SK-N-DZ (cell line): ENCODE measurements at regions not wholly inside any gene's neighbourhood (a gene's known extent, or its start where the extent isn't known, plus 50 kb on each side); places are given as distances from the start of the nearest gene placed in this dataset.
"Not testable (repeated sequence)": the region's sequence is repeated elsewhere in the genome, so short reads cannot be mapped to it uniquely, and the experiment has no call there.

Experiments used
- DNase-seq: peaks from one replicate; pipeline ENCODE4 v3.0.0-alpha.2; 2015; ENCODE audit warnings: low spot score

DNA sequence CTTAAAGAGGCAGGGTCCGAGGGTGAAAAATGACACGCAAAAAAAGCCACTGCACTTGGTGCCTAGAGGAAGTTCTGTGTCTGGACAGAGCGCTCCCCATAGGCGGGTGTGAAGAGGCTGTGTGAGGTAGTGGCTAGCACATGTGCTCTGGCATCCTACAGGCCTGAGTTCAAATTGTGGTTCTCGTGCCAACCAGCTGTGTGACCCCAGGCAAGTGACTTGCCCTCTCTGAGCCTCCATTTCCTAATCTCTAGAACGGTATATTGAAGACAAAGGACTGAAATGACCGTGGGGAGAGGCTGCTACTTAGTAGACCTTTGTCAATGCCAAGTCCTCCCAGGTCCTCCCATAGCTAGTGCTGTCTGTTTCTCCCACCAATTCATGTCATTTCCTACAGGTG, 79.1 kb upstream of the MYL10 start:
- DNase-seq: no peak

DNA sequence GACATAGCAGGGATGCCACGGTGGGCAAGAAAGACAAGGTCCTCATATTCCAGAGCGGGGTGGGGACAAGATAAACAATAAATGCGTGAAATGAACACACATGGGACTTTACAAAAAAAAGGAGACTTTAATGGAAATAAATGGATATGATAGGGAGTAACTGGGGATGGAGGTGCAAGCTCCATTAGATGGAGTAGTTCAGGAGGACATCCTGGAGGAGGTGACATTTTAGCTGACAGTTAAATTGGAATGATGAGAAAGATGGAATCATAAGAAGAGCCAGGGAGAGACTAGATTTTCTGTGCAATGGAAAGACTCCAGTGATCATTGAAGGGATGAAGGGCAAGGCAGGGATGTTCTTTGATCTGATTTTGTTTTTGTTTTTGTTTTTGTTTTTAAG, 83.6 kb upstream of the MYL10 start:
- no peak for DNase-seq

DNA sequence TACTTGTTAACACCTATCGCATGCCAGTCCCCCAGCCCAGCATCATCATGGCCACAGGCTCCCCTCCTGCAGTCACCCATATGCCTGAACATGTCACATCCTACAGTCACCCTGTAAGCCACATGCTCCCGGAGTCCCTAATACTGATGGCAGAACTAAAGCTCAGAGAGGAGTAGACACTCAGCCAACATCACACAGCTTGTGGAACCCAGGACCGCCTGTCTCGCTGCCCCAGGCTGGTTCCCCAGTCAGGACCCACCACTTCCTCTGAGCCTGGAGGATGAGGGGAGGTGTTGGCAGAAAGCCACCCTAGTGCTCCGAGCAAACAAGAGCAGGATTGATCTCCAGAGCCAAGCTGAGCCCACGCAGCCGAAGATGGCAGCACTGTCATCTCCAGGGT, 85.0 kb upstream of the MYL10 start:
- no peak for DNase-seq

DNA sequence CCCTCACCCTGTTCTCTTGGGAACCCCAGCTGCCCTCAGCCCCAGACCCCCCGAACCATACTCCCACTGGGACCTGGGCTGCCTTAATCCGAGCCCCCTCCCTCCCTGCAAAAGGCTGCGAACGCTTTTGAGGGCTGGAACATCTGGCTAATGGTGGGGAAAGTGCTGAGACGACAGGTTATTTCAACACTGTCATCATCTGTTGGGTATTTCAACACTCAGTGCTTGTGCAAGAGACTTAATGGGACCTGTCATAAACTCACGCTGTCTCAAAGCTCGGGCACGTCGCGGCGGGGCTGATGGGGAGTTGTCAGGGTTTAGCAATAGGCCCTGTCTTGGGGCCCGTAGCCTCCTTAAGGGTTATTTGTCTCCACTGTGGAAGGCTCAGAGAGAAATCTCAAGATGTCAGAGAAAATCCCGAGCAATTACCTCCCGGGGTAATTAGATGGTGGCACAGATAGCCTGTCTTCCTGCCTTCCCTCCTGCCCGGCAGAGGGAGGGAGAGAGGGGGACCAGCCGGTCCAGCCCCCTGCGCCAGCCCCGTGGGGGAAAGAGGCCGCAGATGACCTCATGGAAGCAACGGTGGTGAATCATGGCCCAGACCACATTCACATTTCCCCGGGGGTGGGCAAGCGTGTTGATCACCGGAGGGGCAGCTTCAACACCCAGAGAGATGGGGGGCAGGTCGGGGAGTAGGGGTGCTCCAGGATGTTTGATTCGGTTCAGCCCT, 88.7 kb upstream of the MYL10 start:
- DNase-seq: peak; percentile 29

DNA sequence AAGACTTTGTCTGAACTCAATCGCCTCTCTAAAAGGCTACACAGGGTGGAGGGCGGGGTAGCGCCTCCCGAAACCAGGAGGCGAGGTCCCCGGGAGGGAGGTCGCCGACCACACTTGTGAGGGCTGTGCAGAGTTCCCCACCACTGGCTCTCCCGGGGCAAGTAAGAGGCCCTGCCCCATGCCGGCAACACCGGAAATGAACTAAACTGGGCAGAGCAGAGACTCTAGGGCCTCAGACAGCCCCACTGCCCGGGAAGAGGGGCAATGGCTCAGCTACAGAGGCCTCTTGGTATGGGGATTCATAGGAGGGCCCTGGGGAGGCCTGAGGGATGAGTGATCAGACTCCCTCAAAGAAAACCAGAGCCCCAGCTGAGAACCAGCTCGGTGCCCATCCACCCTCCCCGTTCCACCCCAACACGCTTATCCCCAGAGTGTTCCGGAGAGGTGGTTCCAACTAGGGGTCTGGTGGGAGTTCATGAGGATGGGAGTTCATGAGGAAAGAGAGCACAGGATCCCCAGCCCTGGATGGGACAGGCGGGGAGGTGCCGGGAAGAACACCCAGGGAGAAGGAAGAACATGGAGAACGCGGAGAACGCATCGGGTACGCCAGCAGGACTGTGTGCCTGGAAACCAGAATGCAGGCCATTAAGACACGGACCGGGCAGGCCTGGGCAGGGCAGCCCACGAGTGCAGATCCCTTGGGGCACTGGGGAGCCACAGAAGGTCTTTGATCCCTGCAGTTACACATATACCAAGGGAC, 89.4 kb upstream of the MYL10 start:
- no peak for DNase-seq

DNA sequence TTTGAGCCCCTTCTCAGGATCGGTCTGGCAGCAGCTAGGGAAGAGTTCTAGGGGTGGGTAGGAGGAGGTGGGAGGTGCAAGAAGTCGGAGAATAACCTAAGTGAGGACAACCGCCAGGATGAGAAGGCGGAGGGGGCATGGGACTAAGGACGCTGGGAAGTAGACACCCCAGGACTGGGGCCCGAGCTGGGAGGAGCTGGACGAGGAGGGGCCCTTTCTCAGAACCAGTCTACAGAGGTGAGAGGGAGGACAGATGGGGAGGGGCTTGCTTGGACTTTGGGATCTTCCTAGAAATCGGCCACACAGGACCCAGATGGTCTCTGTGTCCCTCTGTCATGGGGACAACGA, 90.0 kb upstream of the MYL10 start:
- DNase-seq: no peak

DNA sequence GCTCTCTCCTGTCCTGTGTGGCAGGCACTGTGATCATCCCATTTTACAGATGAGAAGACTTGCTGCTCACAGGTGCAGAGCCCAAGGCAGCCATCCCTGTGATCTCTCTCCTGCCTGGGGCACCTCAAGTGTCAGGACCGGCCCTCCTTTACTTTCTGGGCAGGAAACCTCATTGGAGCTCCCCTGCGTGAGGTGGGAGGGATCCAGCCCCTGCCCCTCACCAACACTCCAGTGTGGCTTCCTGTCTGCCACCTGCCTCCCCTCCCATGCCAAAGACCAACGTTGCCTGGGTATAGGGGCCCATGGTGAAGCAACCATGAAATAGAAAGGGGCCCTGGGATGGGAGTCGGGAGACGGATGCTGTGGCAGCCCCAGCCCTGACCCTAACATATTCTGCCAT, 91.2 kb upstream of the MYL10 start:
- DNase-seq: no peak

DNA sequence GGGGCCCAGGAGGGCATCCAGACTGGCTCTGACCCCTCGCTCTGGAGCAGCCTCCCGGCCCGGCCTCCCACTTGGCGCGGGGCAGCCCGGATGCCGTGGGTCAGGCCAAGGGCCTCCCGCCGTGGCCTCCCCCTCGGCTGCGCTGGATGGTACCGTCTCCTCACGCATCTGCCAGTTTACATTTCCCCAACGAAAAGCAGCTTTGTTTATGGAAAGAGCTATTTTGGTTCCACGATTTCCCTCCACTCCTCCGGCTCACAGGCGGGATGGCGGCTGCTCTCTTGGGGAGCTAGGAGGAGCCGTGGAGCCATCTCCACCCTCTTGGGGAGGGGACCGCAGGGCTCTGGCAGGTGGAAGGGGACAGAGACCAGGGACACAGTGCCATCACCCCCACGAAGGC, 93.2 kb upstream of the MYL10 start:
- no peak for DNase-seq

DNA sequence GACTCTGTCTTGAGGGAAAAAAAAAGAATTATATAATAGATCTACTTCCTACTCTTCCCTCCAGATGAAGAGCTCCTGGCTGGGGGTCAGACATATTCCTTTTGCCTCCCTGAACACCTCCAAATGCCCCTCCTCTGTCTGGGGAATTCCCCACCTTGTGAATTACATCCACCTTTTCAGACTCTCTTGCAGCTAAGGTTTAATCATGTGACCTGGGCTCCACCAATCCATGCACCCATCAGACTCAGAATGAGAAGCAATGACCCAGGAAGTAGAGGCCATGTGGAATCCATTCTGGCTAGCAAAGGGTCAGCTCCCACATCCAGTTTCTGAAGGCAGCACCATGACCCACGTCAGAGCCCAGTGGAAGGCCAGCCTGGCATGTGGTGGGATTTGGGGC, 93.6 kb upstream of the CUX1 start:
- DNase-seq: no peak

DNA sequence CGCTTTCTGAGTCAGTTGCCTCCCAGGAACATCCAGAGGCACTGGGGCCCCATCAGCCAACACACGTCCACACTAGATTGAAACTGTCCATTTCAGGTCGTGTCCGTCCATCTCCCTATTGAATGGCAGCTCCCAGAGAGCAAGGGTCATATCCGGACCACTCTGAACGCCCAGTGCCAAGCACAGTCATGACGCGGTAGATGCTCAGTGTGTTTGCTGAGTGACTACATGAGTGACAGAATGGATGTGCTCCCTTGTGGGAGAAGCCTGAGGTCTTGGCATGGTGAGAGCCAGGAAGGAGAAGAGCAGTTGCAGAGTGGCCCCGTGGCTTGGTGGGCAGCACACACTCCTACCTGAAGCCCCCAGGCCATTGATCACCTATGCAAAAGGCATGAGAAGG, 92.5 kb upstream of the CUX1 start:
- no peak for DNase-seq

DNA sequence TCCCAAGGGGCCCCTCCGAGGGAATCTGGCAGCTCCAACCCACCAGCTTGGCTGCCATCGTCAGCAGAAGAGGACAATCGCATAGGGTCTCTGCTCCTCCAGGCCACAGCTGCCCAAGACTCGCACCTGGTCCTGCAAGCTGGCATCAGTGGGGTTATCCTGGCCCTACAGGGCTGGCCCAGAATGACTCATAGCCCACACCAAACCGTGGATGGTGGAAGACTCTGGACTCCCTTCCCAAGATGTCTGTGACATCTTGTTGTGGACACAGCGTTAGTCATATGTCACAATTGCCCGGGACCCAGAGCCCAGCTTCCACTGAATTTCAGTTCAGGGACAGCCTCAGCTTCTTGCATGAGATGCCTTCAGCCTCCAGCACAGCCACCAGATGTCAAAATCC, 91.5 kb upstream of the CUX1 start:
- DNase-seq: no peak

DNA sequence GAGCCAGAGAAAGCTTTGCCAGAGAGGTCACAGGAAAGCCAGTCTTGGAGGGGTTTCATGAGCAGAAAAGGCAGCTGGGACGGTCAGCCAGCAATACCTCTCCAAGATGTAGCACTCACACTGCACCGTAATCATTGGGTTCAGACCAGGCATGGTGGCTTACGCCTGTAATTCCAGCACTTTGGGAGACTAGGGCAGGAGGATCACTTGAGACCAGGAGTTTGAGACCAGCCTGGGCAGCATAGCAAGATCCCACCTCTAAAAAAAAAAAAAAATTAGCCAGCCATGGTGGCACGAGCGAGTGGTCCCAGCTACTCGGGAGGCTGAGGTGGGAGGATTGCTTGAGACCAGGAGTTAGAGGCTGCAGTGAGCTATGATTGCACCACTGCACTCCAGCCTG, 90.2 kb upstream of the CUX1 start:
- no peak for DNase-seq

DNA sequence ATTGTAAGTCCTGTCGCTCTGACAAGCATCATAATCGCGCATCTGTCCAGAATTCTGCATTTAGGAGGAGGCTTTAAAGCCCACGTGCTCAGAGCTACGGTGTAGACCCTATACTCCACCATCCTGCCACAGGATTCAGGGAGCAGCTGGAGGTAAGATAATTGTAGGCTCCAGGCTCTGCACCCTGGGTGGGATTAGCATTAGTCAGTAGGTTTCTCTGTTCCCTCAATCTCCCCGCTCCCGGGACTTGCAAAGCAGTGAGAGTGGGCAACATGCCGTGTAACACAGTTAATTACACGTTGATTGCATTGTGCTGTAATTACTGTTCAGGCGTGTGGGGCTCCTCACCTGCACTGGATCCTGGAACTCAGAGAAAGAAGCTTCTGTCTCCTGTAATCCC, 89.3 kb upstream of the CUX1 start:
- DNase-seq: no peak

DNA sequence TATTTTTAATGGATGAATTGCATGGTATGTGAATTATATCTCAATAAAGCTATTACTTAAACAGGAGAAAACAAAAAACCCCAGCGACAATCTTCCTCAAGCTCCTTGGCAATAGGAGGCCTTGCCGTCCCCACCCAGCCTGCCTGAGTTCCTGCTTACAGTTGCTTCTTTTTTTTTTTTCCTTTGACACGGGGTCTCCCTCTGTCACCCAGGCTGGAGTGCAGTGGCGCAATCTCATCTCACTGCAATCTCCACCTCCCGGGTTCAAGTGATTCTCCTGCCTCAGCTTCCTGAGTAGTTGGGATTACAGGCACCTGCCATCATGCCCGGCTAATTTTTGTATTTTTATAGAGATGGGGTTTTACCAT, 88.6 kb upstream of the CUX1 start:
- not testable (repeated sequence) for DNase-seq

DNA sequence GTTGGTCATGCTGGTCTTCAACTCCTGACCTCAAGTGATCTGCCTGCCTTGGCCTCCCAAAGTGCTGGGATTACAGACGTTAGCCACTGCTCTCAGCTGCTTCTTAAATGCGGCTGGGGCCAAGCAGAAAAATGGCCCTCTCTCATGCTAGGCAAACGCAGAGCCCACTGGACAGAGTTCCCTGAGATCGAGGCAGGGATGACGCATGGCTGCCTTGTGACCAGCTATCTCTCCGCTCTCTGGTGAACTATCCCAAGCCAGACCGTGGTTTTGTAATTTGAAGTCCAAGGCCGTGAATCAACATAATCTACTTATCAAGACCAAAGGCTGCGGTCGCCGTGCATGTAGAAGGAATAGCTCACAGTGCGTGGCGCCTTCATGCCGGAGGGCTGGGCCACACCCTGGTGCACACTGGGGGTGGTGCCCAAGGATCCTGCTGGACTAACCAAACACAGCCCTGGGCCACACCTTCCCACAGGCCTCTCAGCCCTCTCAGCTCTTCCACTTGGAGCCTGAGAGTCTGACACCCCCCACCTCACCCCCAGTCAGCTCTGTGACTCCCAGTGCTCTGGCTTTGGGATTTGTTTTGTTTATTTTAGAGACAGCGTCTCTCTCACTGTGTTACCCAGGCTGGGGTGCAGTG, 88.1 kb upstream of the CUX1 start:
- peak; percentile 66 for DNase-seq

DNA sequence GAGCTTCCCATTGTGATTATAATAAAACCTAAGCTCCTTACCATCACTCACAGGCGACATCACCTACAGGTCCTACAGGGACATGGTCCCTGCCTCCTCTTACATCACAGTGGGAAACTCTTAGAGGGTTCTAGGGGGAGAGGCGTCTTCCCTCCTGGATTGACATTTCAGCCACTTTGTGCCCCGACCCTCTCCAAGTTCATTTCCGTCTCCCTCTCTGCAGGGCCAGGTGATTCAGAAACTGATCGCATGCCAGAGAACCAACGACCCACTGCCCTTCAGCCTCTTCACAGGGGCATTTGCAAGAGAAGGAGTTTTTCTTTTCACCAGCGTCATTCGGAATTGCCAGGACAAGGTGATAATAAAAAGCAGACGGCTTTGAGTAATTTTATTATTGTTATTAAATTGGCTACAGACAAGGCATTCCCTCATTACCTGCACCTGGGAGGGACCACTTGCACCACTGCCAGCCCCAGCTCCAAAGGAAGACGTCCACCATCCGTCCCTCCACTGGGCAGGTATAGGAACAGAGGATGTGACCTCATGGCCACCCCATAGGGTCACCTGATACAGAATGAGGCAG, 85.8 kb upstream of the CUX1 start:
- DNase-seq: peak; percentile 51

DNA sequence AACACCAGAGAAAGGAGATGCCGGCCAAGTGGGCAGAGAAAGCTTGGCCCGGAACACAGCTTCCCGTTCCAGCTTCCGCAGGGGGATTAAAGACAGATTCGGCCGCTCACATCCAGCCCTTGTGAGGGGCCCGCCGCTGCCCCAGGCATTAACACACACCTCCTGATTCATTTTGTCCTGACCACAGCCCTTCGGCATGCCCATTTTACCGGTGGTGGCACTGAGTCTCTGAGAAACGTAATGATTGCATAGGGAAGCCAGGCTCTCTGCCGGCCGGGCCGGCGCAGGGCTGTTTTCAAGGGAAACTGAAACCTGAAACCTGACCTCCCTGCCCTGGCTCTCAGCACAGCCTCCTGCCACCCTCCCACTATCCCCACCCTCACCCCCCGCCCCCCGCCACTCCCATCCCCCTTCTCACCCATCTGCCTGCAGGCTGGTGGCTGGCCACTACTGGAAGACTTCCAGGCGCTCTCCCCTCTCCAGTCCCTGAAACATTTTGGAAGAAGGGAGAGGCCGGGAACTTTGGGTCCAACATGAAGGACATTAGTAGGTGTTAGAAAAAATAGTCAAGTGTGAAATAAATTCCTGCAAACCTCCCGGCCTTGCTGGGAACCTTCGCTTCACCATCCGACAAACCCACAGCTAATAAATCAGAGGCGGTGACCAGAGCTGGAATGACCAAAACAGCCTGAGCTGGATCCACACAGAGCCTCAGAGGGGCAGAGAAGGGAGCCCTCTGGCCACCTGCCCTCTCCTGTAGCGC, 83.5 kb upstream of the CUX1 start:
- DNase-seq: peak; percentile 74

DNA sequence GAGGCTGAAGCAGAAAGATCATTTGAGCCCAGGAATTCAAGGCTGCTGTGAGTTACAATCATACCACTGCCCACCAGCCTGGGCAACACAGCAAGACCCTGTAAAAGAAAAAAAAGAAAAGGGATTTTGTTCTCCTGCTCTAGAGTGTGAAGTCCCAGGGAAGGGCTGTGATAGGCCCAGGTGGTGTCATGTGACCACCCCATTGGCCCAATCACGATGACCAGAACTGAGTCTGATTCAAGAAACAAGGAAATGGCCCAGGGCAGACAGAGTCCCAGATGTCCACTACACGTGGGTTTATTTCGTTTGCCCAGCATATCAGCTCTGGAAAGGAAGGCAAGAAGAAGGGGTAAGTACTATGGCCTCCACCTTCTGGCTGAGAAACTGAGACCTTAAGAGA, 81.3 kb upstream of the CUX1 start:
- DNase-seq: no peak

DNA sequence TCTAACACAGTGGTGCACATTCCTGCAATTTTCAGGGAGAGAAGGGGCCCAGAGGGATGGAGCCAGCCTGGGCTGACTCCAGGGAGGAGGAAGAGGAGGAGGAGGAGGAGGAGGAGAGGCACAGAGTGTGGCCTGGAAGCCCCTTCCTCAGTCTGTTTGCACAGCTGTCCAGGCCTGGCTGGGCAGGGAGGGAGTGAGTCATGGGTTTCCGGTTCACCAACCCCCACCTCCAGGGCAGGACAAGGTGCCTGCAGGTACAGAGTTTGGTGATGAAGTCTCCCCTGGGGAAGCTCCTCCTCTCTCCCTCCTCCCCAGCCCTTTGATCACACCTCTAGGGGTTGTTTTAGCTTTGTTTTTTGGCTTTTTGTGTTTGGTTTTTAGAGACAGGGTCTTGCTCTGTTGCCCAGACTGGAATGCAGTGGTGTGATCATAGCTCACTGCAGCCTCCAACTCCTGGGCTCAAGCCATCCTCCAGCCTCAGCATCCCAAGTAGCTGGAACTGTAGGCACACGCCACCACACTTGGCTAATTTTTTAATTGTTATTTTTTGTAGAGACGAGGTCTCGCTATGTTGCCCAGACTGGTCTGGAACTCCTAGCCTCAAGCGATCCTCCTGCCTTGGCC, 77.5 kb upstream of the CUX1 start:
- DNase-seq: no peak

DNA sequence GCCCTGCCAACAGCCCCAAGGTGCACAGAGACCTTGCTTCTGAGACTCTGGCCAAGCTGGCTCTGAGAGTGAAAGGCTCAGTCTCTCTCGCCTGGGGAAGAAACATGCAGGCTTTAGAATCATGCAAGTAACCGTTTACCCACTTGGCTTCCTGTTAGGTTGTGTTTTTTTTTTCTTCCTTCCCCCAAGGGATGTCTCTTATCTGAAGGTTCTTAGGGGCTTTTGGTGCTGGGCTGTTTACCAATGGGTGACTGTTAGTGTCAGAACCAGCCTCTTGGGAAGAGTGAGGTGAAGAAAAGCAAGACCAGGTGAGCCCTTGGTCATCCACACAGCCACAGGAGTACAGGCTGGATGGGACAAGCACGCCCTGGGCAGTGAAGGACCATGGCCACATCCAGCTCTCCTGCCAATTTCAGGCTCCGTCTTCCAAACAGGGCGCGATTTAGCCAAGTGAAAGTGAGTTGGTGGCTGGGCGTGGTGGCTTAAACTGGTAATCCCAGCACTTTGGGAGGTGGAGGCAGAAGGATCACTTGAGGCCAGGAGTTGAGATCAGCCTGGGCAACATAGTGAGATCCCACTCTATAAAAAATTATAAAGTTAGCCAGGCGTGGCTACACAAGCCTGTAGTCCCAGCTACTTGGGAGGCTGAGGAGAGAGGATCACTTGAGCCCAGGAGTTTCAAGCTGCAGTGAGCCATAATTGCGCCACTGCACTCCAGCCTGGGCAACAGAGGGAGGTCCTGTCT, 76.3 kb upstream of the CUX1 start:
- DNase-seq: no peak
